WERI-Rb-1 (cell line): ENCODE measurements at regions not wholly inside any gene's neighbourhood (a gene's known extent, or its start where the extent isn't known, plus 50 kb on each side); places are given as distances from the start of the nearest gene placed in this dataset.

Source experiments
- DNase-seq: peaks from one replicate; pipeline ENCODE4 v3.0.0-alpha.2; 2020
- H3K27ac ChIP-seq: fragments of 250-450 bp; sonication (Bioruptor Pico); 2 replicates; pipeline ENCODE4 v1.5.1; 2020; ENCODE audit warnings: mild to moderate bottlenecking, moderate library complexity
- H3K27me3 ChIP-seq: fragments of 250-450 bp; sonication (Bioruptor Pico); 2 replicates; pipeline ENCODE4 v1.5.1; 2021; ENCODE audit warnings: mild to moderate bottlenecking, low read depth, moderate library complexity; ENCODE audit not compliant: insufficient read depth, severe bottlenecking
- H3K36me3 ChIP-seq: fragments of 250-450 bp; sonication (Bioruptor Pico); 2 replicates; pipeline ENCODE4 v1.5.1; 2020; ENCODE audit warnings: mild to moderate bottlenecking, moderate library complexity
- H3K4me3 ChIP-seq: 2 replicates; pipeline ENCODE4 v1.5.1; 2011; ENCODE audit warnings: low read depth, mild to moderate bottlenecking, control low read depth, low read length
- H3K9me3 ChIP-seq: fragments of 250-450 bp; sonication (Bioruptor Pico); 2 replicates; pipeline ENCODE4 v1.5.1; 2021; ENCODE audit warnings: mild to moderate bottlenecking, moderate library complexity; ENCODE audit not compliant: severe bottlenecking
- TF ChIP-seq, protein P1 (sequence below): IDR thresholded peaks from 2 replicates; pipeline ENCODE4 v1.5.1; 2011; ENCODE audit warnings: low read depth, mild to moderate bottlenecking, control low read depth, inconsistent platforms, low read length

GRCh38 chr9:30970812-30971211, 1413.6 kb upstream of the ACO1 start:
- Histone ChIP-seq H3K9me3 (no peaks in the 10 kb centered on the region), H3K27me3 (no peaks in the 10 kb centered on the region), H3K4me3 (no peak overlapping the region), H3K27ac (no peak overlapping the region), H3K36me3 (no peaks in the 10 kb centered on the region)
- no peak for DNase-seq
- TF ChIP-seq, protein P1, sequence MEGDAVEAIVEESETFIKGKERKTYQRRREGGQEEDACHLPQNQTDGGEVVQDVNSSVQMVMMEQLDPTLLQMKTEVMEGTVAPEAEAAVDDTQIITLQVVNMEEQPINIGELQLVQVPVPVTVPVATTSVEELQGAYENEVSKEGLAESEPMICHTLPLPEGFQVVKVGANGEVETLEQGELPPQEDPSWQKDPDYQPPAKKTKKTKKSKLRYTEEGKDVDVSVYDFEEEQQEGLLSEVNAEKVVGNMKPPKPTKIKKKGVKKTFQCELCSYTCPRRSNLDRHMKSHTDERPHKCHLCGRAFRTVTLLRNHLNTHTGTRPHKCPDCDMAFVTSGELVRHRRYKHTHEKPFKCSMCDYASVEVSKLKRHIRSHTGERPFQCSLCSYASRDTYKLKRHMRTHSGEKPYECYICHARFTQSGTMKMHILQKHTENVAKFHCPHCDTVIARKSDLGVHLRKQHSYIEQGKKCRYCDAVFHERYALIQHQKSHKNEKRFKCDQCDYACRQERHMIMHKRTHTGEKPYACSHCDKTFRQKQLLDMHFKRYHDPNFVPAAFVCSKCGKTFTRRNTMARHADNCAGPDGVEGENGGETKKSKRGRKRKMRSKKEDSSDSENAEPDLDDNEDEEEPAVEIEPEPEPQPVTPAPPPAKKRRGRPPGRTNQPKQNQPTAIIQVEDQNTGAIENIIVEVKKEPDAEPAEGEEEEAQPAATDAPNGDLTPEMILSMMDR: no peak

GRCh38 chr9:30972654-30973053, 1411.8 kb upstream of the ACO1 start:
- H3K27ac ChIP-seq: no peak overlapping the region
- TF ChIP-seq, protein P1: no peak
- DNase-seq: no peak

GRCh38 chr9:30977965-30978364, 1406.5 kb upstream of the ACO1 start:
- Histone ChIP-seq H3K27ac (no peak overlapping the region), H3K9me3 (no peaks in the 10 kb centered on the region), H3K27me3 (no peaks in the 10 kb centered on the region), H3K36me3 (no peaks in the 10 kb centered on the region), H3K4me3 (no peak overlapping the region)
- no peak for DNase-seq
- TF ChIP-seq, protein P1: no peak

More at GRCh38 chr9:30972654-30973053, 1411.8 kb upstream of the ACO1 start:
- Histone ChIP-seq H3K4me3 (no peak overlapping the region), H3K36me3 (no peaks in the 10 kb centered on the region), H3K27me3 (no peaks in the 10 kb centered on the region), H3K9me3 (no peaks in the 10 kb centered on the region)

DNA sequence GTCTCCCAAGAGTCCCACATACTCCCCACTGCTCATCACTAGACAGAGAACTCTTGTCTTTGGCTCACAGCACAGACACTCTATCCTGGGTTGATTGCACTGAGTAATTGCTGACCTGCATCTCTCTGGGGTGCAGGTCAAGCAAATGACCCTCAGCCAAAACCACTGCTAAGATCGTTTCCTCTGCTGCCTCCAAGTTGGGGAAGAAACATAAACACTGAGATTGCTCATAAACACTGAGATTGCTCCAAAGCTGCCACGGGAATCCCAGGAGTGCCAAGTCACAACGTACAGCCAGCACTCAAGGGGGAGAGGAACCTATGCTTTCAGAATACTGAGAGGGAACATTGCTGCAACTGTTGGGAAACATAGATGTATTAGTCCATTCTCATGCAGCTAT, 1402.1 kb upstream of the ACO1 start:
- TF ChIP-seq, protein P1: no peak
- no peak overlapping the region for H3K4me3 ChIP-seq
- no peaks in the 10 kb centered on the region for H3K36me3 ChIP-seq
- no peak for DNase-seq
- H3K27ac ChIP-seq: no peak overlapping the region
- H3K27me3 ChIP-seq: no peaks in the 10 kb centered on the region
- H3K9me3 ChIP-seq: no peaks in the 10 kb centered on the region

DNA sequence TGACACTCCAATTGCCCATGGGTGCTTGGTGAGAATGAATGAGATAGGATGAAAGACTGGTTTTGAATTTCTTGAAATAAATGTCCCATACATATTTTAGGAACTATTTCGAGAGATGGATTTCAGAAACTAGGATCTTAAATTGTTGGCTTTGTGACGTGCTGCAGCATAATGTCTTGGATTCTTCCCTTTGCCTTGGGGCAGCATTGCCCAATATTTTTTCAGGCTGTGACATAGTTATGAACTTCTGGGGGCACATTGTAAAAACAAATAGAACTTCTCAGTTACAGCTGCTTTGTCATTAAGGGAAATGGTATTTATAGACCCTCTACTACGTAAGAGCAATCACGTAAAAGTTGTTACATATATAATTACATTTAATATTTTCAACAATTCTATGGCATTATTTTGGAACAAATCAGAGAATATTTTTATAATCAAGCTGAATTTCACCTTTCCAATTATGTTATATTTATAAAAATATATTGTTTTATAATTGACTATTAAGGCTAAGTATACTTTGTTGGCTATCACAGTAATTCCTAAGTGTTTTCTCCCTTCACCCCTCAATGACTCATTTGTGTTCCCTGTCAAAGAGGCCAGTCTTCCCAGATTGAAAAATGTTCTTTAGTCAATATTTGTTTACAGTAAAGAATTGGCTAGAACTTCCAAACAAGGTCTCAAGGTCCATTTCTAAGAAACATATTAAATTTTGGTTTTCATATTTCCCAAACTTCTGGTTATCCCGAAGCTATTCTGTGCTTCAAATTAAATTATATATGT, 1388.3 kb upstream of the ACO1 start:
- DNase-seq: no peak
- H3K4me3 ChIP-seq: no peak overlapping the region
- no peaks in the 10 kb centered on the region for H3K36me3 ChIP-seq
- no peaks in the 10 kb centered on the region for H3K27me3 ChIP-seq
- H3K9me3 ChIP-seq: no peaks in the 10 kb centered on the region
- TF ChIP-seq, protein P1: no peak
- H3K27ac ChIP-seq: no peak overlapping the region

DNA sequence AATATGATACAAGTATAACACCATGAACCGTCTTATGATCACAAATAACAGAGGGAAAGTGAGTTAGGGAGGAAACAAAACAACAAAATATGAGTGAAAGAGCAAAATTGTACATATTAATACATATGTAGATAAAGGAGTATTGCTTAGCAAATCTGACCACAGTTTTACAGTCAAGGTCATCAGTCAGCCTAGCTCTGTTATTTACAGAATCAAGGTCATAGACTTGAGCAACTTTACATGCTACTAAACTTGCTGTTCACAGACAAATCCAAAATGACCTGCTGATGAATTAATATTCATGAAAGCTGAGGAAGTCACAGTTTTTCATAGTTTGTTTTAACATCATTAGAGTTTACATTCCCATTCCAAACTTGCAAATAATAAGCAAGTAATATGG, 1387.7 kb upstream of the ACO1 start:
- Histone ChIP-seq H3K27ac (no peak overlapping the region), H3K4me3 (no peak overlapping the region), H3K27me3 (no peaks in the 10 kb centered on the region), H3K36me3 (no peaks in the 10 kb centered on the region), H3K9me3 (no peaks in the 10 kb centered on the region)
- no peak for DNase-seq
- TF ChIP-seq, protein P1: no peak
